Activated CD4-positive, alpha-beta T cell treated with anti-CD3 and anti-CD28 coated beads, Interleukin-10, Interleukin-2, amounts not matched to agents 100 ng/mL and 50 ng/mL, durations not matched to agents 16 hours and 8 hours (primary cell): ENCODE measurements at regions not wholly inside any gene's neighbourhood (a gene's known extent, or its start where the extent isn't known, plus 50 kb on each side); places are given as distances from the start of the nearest gene placed in this dataset.
"Not testable (repeated sequence)": the region's sequence is repeated elsewhere in the genome, so short reads cannot be mapped to it uniquely, and the experiment has no call there.

Experiments
- DNase-seq: peaks from one replicate; pipeline ENCODE4 v3.0.0-alpha.2; 2020

GRCh38 chr2:13252615-13253014, 535.9 kb downstream of the TRIB2 start:
- no peak for DNase-seq

GRCh38 chr2:13255485-13255884, 538.7 kb downstream of the TRIB2 start:
- no peak for DNase-seq

- DNase-seq = no peak
Measured at GRCh38 chr2:13260402-13260801, 543.7 kb downstream of the TRIB2 start.

GRCh38 chr2:13266166-13266565, 549.4 kb downstream of the TRIB2 start:
- no peak for DNase-seq

- no peak for DNase-seq
Measured at GRCh38 chr2:13284688-13285087, 568.0 kb downstream of the TRIB2 start.

- DNase-seq = no peak
Measured at GRCh38 chr2:13289310-13289709, 572.6 kb downstream of the TRIB2 start.

- DNase-seq = not testable (repeated sequence)
Measured at GRCh38 chr2:13308478-13308805, 591.7 kb downstream of the TRIB2 start.

DNA sequence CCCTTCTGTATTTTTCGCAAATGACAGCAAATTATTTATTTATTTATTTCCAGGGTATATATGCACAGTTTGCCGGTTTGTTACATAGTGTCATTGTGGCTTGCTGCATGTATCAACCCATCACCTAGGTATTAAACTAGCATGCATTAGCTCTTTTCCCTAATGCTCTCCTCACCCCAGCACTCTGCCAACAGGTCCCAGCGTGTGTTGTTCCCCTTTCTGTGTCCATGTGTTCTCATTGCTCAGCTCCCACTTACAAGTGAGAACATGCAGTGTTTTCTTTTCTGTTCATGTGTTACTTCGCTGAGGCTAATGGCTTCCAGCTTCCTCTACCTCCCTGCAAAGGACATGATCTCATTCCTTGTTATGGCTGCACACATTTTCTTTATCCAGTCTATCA, 592.3 kb downstream of the TRIB2 start:
- DNase-seq = no peak

DNA sequence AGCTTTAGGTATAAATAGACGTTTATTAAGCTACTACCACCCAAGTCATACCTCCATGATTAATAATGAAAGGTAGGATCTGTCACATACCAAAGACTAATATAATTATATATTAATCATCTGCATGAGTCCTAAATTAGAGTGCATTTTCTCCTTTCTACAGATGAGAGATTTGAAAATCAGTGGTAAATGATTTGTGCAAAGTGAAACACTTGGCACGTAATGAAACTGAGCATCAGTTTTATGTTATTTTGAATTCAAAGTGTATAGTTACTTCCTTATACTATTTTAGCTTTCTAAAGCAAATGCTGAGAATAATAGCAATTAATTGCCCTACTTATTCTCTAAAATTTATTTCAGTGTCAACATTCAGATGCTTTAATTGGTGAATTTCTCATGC, 615.3 kb downstream of the TRIB2 start:
- DNase-seq = no peak

- not testable (repeated sequence) for DNase-seq
Measured at GRCh38 chr2:13334071-13334470, 617.3 kb downstream of the TRIB2 start.

DNA sequence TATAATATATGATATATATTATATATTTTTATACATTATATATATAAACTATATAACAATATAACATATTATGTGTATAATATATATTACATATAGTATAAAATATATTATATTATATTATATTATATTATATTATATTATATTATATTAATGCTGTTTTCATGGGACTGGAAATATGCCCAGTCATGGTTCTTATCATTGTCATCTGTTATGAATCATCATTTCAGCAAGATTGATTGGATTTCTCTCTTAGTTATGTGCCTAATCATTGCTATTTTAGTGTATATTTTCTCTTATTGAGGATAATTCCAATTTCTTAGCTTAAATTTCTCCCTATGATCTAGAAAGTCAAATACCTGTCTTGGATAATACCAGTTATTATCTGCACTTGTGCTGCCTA, 617.8 kb downstream of the TRIB2 start:
- no peak for DNase-seq

DNA sequence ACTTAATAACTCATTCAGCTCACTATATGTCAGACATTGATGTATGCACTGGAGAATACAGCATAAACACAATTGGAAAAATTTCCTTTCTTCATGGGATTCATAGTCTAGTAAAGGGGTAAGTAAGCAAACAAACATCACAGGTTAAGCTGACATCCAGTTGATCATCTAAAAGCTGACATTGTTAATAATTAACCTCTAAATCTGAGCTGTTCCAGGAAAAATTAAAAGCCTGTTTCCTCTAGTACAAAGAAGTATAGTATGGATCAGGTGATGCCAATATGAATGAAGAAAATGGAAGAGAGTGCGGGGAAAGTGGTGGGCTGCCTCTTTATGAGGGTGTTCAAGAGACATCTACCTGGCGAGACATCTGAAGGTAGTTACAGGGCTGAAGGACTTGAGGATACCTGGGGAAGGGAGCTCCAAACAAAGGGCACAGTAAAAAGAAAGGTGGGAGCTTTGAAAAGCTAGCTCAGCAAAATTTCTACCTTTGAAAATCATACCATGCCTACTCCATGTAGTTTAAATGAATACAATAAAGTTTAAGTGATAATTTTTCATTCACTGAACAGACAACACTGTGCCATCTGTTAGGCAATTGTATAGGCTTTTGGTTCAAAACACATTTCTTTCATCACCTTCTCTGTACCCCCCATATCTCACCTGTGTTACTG, 619.3 kb downstream of the TRIB2 start:
- no peak for DNase-seq

- no peak for DNase-seq
Measured at GRCh38 chr2:13351068-13351467, 634.3 kb downstream of the TRIB2 start.

- no peak for DNase-seq
Measured at GRCh38 chr2:13353083-13353482, 636.3 kb downstream of the TRIB2 start.

- DNase-seq = no peak
Measured at GRCh38 chr2:13354031-13354430, 637.3 kb downstream of the TRIB2 start.

DNA sequence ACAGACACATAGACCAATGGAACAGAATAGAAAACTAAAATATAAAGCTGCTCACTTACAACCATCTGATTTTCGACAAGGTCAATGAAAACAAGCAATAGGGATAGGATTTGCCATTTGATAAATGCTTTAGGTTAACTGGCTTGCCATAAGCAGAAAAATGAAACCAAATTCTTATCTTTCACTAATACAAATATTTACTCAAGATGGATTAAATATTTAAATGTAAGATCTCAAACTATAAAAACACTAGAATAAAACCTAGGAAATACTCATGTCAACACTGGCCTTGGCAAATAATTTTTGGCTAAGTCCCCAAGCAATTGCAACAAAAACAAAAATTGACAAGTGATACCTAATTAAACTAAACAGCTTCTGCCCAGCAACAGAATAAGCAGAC, 665.2 kb downstream of the TRIB2 start:
- DNase-seq = not testable (repeated sequence)

DNA sequence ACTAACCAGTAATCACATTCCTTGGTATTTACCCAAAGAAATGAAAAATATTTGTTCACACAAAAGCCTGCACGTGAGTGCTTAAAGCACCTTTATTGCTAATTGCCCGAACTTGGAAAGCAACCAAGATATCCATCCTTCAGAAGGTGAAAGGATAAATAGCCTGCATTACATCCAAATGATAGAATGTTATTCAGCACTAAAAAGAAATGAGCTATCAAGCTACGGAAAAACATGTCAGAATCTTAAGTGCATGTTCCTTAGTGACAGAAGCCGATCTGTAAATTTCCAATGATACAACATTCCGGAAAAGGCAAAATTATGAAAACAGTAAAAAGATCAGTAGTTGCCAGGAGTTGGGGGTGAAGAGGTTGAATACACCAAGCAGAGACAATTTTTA, 672.4 kb downstream of the TRIB2 start:
- not testable (repeated sequence) for DNase-seq

GRCh38 chr2:13390676-13391075, 673.9 kb downstream of the TRIB2 start:
- no peak for DNase-seq

GRCh38 chr2:13401312-13401711, 684.6 kb downstream of the TRIB2 start:
- DNase-seq = no peak

- no peak for DNase-seq
Measured at GRCh38 chr2:13413989-13414388, 697.3 kb downstream of the TRIB2 start.

- no peak for DNase-seq
Measured at GRCh38 chr2:13414897-13415296, 698.2 kb downstream of the TRIB2 start.

- no peak for DNase-seq
Measured at GRCh38 chr2:13433954-13434353, 717.2 kb downstream of the TRIB2 start.

DNA sequence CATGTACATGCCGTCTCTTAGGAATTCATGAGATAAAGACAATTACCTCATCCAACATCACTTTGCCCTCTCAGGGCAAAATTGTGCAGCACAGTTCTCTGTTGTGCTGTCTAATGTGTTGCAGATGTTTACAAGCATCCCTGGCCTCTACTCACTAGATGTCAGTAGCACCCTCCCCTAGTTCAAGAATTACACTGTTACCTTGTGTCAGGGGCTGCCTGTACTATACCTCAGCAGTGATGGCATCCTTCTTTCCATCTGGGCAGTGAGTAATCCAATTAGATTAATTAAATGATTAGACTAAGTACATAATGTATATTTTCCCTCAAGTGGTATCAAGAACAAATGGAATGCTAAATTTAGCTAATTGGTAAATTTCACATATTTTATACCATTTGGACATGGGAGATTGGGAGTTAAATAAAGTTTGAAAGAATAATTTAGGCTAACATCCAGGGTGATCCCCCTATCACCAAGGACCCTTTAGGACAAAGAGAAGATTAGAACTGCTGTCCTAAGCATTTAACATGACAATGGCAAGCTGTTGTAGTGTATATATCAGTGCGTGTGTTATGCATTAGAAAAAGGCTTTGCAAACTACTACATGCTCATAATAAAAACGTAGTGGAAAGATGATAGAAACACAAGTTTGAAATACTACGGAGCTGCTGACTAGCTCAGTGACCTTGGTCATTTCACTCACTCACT, 727.0 kb downstream of the TRIB2 start:
- DNase-seq = not testable (repeated sequence)

DNA sequence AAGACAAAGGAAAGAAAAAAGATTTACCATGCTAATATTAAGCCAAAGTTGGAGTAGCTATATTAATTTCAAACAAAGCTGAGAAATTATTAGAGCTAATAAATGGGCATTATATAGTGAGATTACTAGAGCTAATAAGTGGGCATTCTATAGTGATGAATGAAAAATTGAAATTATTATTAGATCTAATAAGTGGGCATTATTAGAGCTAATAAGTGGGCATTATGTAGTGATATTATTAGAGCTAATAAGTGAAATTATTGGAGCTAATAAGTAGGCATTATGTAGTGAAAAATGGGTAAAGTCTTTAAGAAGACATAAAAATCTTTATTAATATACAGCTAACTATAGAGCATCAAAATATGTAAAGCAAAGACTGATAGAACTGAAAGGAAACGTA, 745.7 kb downstream of the TRIB2 start:
- no peak for DNase-seq

- no peak for DNase-seq
Measured at GRCh38 chr2:13466076-13466475, 749.3 kb downstream of the TRIB2 start.
